PC-3 (cell line): ENCODE measurements at regions not wholly inside any gene's neighbourhood (a gene's known extent, or its start where the extent isn't known, plus 50 kb on each side); places are given as distances from the start of the nearest gene placed in this dataset.

ENCODE experiments used
- ATAC-seq: fragments of 200-7000 bp; cut with Tn5 transposase; 2 replicates; pipeline ENCODE4 v1.9.1; 2020; ENCODE audit warnings: mild to moderate bottlenecking, moderate library complexity
- BruUV-seq: library from RNA; stranded (reverse); fragments of 400-500 nt; replicated peaks from 2 replicates; lab custom pipeline; 2021; lab: Mats Ljungman, UMichigan
- CTCF ChIA-PET: fragments of 300-600 bp; sonication (Branson Sonifier 250); formaldehyde crosslinking; loops from one replicate; lab custom pipeline; 2022; ENCODE audit warnings: antibody characterized with exemption; lab: Charles Lee
- POLR2A ChIA-PET: fragments of 300-600 bp; sonication (Branson Sonifier 250); formaldehyde crosslinking; loops from one replicate; lab custom pipeline; 2022; ENCODE audit warnings: antibody characterized with exemption; ENCODE audit not compliant: unreplicated experiment; lab: Charles Lee
- DNase-seq: peaks from one replicate; pipeline ENCODE4 v3.0.0-alpha.2; 2015
- H2AFZ ChIP-seq: fragments of 300-600 bp; sonication (generic); 2 replicates; pipeline ENCODE4 v1.6.0; 2016; ENCODE audit warnings: antibody characterized with exemption, low read length
- H3F3A ChIP-seq: fragments of 300-600 bp; sonication (generic); one replicate; pipeline ENCODE4 v1.6.0; 2017; ENCODE audit warnings: antibody characterized with exemption, low read length, control low read depth, mild to moderate bottlenecking; ENCODE audit not compliant: unreplicated experiment
- H3K27ac ChIP-seq: fragments of 300-600 bp; sonication (generic); 2 replicates; pipeline ENCODE4 v1.5.1; 2016; ENCODE audit warnings: mild to moderate bottlenecking, low read length
- H3K27me3 ChIP-seq: fragments of 300-600 bp; sonication (generic); 2 replicates; pipeline ENCODE4 v1.6.1; 2016; ENCODE audit warnings: low read length, mixed read lengths
- H3K36me3 ChIP-seq: fragments of 300-600 bp; sonication (generic); 2 replicates; pipeline ENCODE4 v1.6.1; 2016; ENCODE audit warnings: low read depth, mixed run types, low read length, mixed read lengths
- H3K4me1 ChIP-seq: fragments of 300-600 bp; sonication (generic); 2 replicates; pipeline ENCODE4 v1.5.1; 2016; ENCODE audit warnings: low read length; ENCODE audit not compliant: insufficient read depth
- H3K4me2 ChIP-seq: fragments of 300-600 bp; sonication (generic); 2 replicates; pipeline ENCODE4 v1.6.0; 2016; ENCODE audit warnings: low read length
- H3K4me3 ChIP-seq: fragments of 300-600 bp; sonication (generic); 2 replicates; pipeline ENCODE4 v1.5.1; 2016; ENCODE audit warnings: mild to moderate bottlenecking, low read length, mixed read lengths
- H3K79me2 ChIP-seq: fragments of 300-600 bp; sonication (generic); 2 replicates; pipeline ENCODE4 v1.6.1; 2017; ENCODE audit warnings: low read length, mixed read lengths
- H3K9ac ChIP-seq: fragments of 300-600 bp; sonication (generic); 2 replicates; pipeline ENCODE4 v1.6.0; 2016; ENCODE audit warnings: mild to moderate bottlenecking, low read length
- H3K9me2 ChIP-seq: fragments of 300-600 bp; sonication (generic); replicated peaks from 2 replicates; pipeline ENCODE4 v1.6.1; 2016; ENCODE audit warnings: mixed run types, low read length, mixed read lengths
- H3K9me3 ChIP-seq: fragments of 300-600 bp; sonication (generic); 2 replicates; pipeline ENCODE4 v1.6.1; 2016; ENCODE audit warnings: low read length, mixed read lengths
- H4K20me1 ChIP-seq: fragments of 300-600 bp; sonication (generic); 2 replicates; pipeline ENCODE4 v1.6.1; 2016; ENCODE audit warnings: low read length, mixed read lengths
- CTCF ChIP-seq: fragments of 300-600 bp; sonication (generic); conservative IDR thresholded peaks from 2 replicates; pipeline ENCODE4 v1.5.1; 2017; ENCODE audit warnings: antibody characterized with exemption, low read depth, mild to moderate bottlenecking, low read length
- EZH2 ChIP-seq: fragments of 300-600 bp; sonication (generic); IDR thresholded peaks from one replicate; pipeline ENCODE4 v1.6.1; 2017; ENCODE audit warnings: antibody characterized with exemption, mild to moderate bottlenecking, low read length; ENCODE audit not compliant: unreplicated experiment
- EZH2phosphoT487 ChIP-seq: fragments of 300-600 bp; sonication (generic); IDR thresholded peaks from 2 replicates; pipeline ENCODE4 v1.6.1; 2018; ENCODE audit warnings: mild to moderate bottlenecking, antibody characterized with exemption, low read length, borderline replicate concordance
- intact Hi-C: fragments of 100-400 bp; cut with micrococcal nuclease; formaldehyde crosslinking; loops from 2 replicates; pipeline ENCODE4 v1.9.0; 2023

GRCh38 chr4:81557306-81557705 is 85.6 kb upstream of the RASGEF1B start:
- Histone ChIP-seq H4K20me1 (no peaks in the 10 kb centered on the region), H3K4me2 (no peak overlapping the region), H2AFZ (no peak overlapping the region), H3F3A (no peaks in the 10 kb centered on the region), H3K4me3 (no peak overlapping the region), H3K79me2 (no peaks in the 10 kb centered on the region), H3K9me2 (no peaks in the 10 kb centered on the region), H3K27ac (no peak overlapping the region), H3K9ac (no peak overlapping the region), H3K4me1 (no peaks in the 10 kb centered on the region), H3K27me3 (no peaks in the 10 kb centered on the region; the same call in 1 of the 2 replicates), H3K36me3 (no peaks in the 10 kb centered on the region), H3K9me3 (no peaks in the 10 kb centered on the region)
- DNase-seq: no peak
- ChIA-PET POLR2A (no interaction called here), CTCF (no interaction called here)
- intact Hi-C loops: no loop called here
- ATAC-seq: no peak
- no TSS peak for BruUV-seq
- TF ChIP-seq EZH2phosphoT487: no peak

DNA sequence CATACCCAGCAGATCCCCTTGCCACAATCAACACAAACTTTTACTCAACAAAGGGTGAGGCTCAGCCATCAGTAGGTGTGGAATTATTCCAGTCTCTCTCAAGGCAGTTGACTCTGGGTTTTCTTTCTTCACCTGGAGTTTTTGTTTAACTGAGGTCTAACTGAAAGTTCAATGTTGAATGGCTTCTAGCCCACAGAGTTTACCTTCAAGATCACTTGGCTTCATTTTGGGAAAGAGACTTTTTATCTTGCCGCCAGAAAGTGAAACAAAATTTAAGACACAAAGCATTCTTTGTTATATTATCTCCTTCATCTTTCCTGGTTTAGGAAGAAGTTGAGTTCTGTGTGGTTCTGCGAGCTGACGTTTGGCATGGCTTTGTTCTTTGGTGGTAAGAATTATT is 83.8 kb upstream of the RASGEF1B start:
- ChIA-PET POLR2A (no interaction called here), CTCF (no interaction called here)
- no peaks in the 10 kb centered on the region for H3F3A ChIP-seq
- TF ChIP-seq EZH2phosphoT487 (no peak), EZH2 (no peak), CTCF (no peak)
- no peak overlapping the region for H3K4me3 ChIP-seq
- no peaks in the 10 kb centered on the region for H3K36me3 ChIP-seq
- H3K9ac ChIP-seq: no peak overlapping the region
- no peaks in the 10 kb centered on the region for H4K20me1 ChIP-seq
- H3K27me3 ChIP-seq: no peaks in the 10 kb centered on the region; the same call in 1 of the 2 replicates
- H3K4me1 ChIP-seq: no peaks in the 10 kb centered on the region
- H3K4me2 ChIP-seq: no peak overlapping the region
- ATAC-seq (no peak), DNase-seq (no peak)
- H3K27ac ChIP-seq: no peak overlapping the region
- H3K9me2 ChIP-seq: no peaks in the 10 kb centered on the region
- H3K79me2 ChIP-seq: no peaks in the 10 kb centered on the region
- H3K9me3 ChIP-seq: no peaks in the 10 kb centered on the region
- H2AFZ ChIP-seq: no peak overlapping the region
- intact Hi-C loops: no loop called here
- no TSS peak for BruUV-seq

DNA sequence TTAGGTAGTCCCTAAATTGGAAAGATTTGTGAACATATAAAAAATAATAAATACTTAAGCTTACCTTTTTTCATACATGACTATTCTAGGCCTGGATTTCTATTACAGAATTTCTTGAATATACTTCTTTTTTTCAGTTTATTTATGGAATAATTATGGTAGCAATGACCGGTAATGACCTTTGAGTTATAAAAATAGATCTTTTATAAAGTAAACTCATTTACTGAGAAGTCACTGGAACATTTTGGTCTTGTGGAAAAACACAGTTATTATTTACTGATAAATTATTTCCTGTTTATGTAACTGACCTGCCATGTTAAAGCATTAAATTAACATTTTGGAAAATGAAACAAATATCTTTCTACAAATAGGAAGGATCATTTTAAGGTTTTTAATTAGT is 80.4 kb upstream of the RASGEF1B start:
- intact Hi-C loops: no loop called here

More for the DNA sequence above, 80.4 kb upstream of the RASGEF1B start:
- ATAC-seq: no peak
- Histone ChIP-seq H3K4me1 (no peaks in the 10 kb centered on the region), H2AFZ (no peak overlapping the region), H3K9me3 (no peaks in the 10 kb centered on the region), H3F3A (no peaks in the 10 kb centered on the region), H3K27ac (no peak overlapping the region), H3K9me2 (no peaks in the 10 kb centered on the region), H3K79me2 (no peaks in the 10 kb centered on the region), H4K20me1 (no peaks in the 10 kb centered on the region), H3K36me3 (no peaks in the 10 kb centered on the region), H3K4me3 (no peak overlapping the region), H3K4me2 (no peak overlapping the region), H3K27me3 (peaks cover 3% of the 10 kb centered on the region; the same call in 1 of the 2 replicates), H3K9ac (no peak overlapping the region)
- no peak for TF ChIP-seq EZH2phosphoT487
- TF ChIP-seq CTCF: no peak
- TF ChIP-seq EZH2: no peak
- ChIA-PET CTCF (no interaction called here), POLR2A (no interaction called here)
- BruUV-seq: no TSS peak
- DNase-seq: no peak
